Activated T-cell treated with anti-CD3 and anti-CD28 coated beads, Interleukin-2, amount 50 U/mL, for 72 hours (primary cell): ENCODE measurements at regions not wholly inside any gene's neighbourhood (a gene's known extent, or its start where the extent isn't known, plus 50 kb on each side); places are given as distances from the start of the nearest gene placed in this dataset.
"Not testable (repeated sequence)": the region's sequence is repeated elsewhere in the genome, so short reads cannot be mapped to it uniquely, and the experiment has no call there.

Experiments used
- ATAC-seq, 2 donors: fragments of 150-1000 bp; cut with Tn5 transposase; replicated peaks in 1 of 2; 2 replicates each; pipeline ENCODE4 v1.10.0; 2021; ENCODE audit warnings: moderate library complexity in 2 of 2, mild to moderate bottlenecking in 1 of 2
- DNase-seq, 2 donors: peaks; one replicate each; pipeline ENCODE4 v3.0.0; 2021 to 2022; ENCODE audit warnings: mixed read lengths in 1 of 2
- H3K27ac Mint-ChIP-seq: one replicate; pipeline ENCODE4 v1.8.0; 2022; ENCODE audit warnings: mild to moderate bottlenecking, moderate library complexity, mixed read lengths
- H3K27me3 Mint-ChIP-seq: one replicate; pipeline ENCODE4 v1.8.0; 2022; ENCODE audit warnings: low read depth, mixed read lengths
- H3K36me3 Mint-ChIP-seq, 2 donors: one replicate each; pipeline ENCODE4 v1.8.0; 2022; ENCODE audit warnings: mixed read lengths in 2 of 2, mild to moderate bottlenecking in 1 of 2; ENCODE audit not compliant: insufficient read depth in 2 of 2
- H3K4me1 Mint-ChIP-seq: one replicate; pipeline ENCODE4 v1.8.0; 2022; ENCODE audit warnings: low read depth, mixed read lengths
- H3K4me3 Mint-ChIP-seq, 2 donors: one replicate each; pipeline ENCODE4 v1.8.0; 2022; ENCODE audit warnings: mild to moderate bottlenecking in 2 of 2, mixed read lengths in 2 of 2, moderate library complexity in 2 of 2
- H3K9me3 Mint-ChIP-seq, 2 donors: one replicate each; pipeline ENCODE4 v1.8.0; 2022; ENCODE audit warnings: mixed read lengths in 2 of 2

DNA sequence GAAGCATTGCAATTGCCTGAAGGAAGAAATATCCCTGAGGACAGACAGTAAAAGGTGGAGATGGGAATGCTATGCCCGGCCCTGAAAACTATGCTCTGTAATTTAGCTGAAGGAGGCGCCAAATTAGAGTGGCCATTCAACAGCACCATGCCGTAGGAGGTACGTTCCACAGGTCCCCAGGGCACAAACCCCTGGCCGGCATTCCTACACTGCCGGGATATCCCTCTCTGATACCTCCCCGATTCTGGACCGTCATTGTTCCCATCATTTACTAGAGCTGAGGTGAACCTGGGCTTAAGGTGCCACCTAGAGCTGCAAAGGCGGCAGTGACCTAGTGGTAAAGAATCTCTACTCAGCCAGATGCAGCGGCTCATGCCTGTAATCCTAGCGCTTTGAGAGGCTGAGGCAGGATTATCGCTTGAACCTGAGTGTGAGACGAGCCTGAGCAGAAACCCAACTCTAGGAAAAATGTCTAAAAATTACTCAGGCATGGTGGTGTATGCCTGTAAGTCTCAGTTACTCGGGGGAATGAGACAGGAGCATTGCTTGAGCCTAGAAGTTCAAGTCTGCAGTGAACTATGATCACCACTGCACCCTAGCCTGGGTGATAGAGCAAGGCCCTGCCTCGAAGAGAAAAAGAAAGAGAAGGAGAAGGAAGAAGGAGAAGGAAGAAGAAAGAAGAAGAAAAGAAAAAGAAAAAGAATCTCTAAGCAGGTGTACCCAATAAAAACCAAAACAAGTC, 53.0 kb upstream of the TNKS2 start:
- H3K9me3 Mint-ChIP-seq: no peaks in the 10 kb centered on the region
- DNase-seq (no peak), ATAC-seq (no peak)
- no peak overlapping the region for H3K27ac Mint-ChIP-seq
- peaks cover 23% of the 10 kb centered on the region for H3K27me3 Mint-ChIP-seq
- H3K4me3 Mint-ChIP-seq: no peak overlapping the region
- no peaks in the 10 kb centered on the region for H3K36me3 Mint-ChIP-seq
- no peaks in the 10 kb centered on the region for H3K4me1 Mint-ChIP-seq

GRCh38 chr10:91743465-91743864, 54.8 kb upstream of the TNKS2 start:
- DNase-seq: no peak
- H3K27ac Mint-ChIP-seq: no peak overlapping the region
- no peaks in the 10 kb centered on the region for H3K9me3 Mint-ChIP-seq
- ATAC-seq: no peak
- H3K27me3 Mint-ChIP-seq: peaks cover 41% of the 10 kb centered on the region
- H3K36me3 Mint-ChIP-seq: no peaks in the 10 kb centered on the region
- H3K4me1 Mint-ChIP-seq: no peaks in the 10 kb centered on the region
- H3K4me3 Mint-ChIP-seq: no peak overlapping the region

- Mint-ChIP-seq H3K9me3 (no peaks in the 10 kb centered on the region), H3K36me3 (no peaks in the 10 kb centered on the region), H3K27me3 (peaks cover 54% of the 10 kb centered on the region), H3K4me3 (no peak overlapping the region), H3K27ac (no peak overlapping the region), H3K4me1 (no peaks in the 10 kb centered on the region)
- DNase-seq (no peak), ATAC-seq (no peak)
Measured at GRCh38 chr10:91742229-91742628, 56.0 kb upstream of the TNKS2 start.

- no peak for DNase-seq
- ATAC-seq: no peak
- Mint-ChIP-seq H3K9me3 (no peaks in the 10 kb centered on the region), H3K4me1 (no peaks in the 10 kb centered on the region), H3K27ac (no peak overlapping the region), H3K4me3 (no peak overlapping the region), H3K27me3 (peaks cover 61% of the 10 kb centered on the region), H3K36me3 (no peaks in the 10 kb centered on the region)
Measured at GRCh38 chr10:91741356-91741755, 56.9 kb upstream of the TNKS2 start.

GRCh38 chr10:91740353-91740924, 57.8 kb upstream of the TNKS2 start:
- Mint-ChIP-seq H3K36me3 (no peaks in the 10 kb centered on the region), H3K27ac (no peak overlapping the region), H3K27me3 (peaks cover 58% of the 10 kb centered on the region), H3K9me3 (no peaks in the 10 kb centered on the region), H3K4me3 (no peak overlapping the region), H3K4me1 (no peaks in the 10 kb centered on the region)
- DNase-seq: no peak
- no peak for ATAC-seq

DNA sequence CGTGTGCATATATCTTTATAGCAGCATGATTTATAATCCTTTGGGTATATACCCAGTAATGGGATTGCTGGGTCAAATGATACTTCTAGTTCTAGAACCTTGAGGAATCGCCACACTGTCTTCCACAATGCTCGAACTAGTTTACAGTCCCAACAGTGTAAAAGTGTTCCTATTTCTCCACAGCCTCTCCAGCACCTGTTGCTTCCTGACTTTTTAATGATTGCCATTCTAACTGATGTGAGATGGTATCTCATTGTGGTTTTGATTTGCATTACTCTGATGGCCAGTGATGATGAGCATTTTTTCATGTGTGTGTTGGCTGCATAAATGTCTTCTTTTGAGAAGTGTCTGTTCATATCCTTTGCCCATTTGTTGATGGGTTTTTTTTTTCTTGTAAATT, 66.0 kb upstream of the TNKS2 start:
- not testable (repeated sequence) for H3K9me3 Mint-ChIP-seq, H3K4me1 Mint-ChIP-seq, ATAC-seq, H3K4me3 Mint-ChIP-seq, H3K27ac Mint-ChIP-seq, H3K36me3 Mint-ChIP-seq, DNase-seq
- peaks cover 33% of the 10 kb centered on the region for H3K27me3 Mint-ChIP-seq

DNA sequence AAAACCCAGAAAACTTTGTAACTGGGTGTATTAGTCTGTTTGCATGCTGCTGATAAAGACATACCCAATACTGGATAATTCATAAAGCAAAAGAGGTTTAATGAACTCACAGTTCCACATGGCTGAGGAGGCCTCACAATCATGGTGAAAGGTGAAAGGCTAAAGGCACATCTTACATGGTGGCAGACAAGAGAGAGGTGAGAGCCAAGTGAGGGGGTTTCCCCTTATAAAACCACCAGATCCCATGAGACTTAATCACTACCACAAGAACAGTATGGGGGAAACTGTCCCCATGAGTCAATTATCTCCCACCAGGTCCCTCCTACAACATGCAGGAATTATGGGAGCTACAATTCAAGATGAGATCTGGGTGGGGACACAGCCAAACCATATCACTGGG, 68.9 kb upstream of the TNKS2 start:
- H3K4me1 Mint-ChIP-seq, DNase-seq, H3K36me3 Mint-ChIP-seq, H3K9me3 Mint-ChIP-seq, H3K27ac Mint-ChIP-seq, H3K4me3 Mint-ChIP-seq, ATAC-seq: not testable (repeated sequence)
- H3K27me3 Mint-ChIP-seq: peaks cover 14% of the 10 kb centered on the region

- Mint-ChIP-seq H3K36me3 (peaks cover 1 to 3% of the 10 kb centered on the region in 2 donors), H3K9me3 (peaks cover 2% of the 10 kb centered on the region in 2 donors), H3K4me1 (no peaks in the 10 kb centered on the region), H3K4me3 (no peak overlapping the region), H3K27ac (no peak overlapping the region), H3K27me3 (peaks cover 15% of the 10 kb centered on the region)
- DNase-seq (no peak), ATAC-seq (no peak)
Measured at GRCh38 chr10:91726355-91726754, 71.9 kb upstream of the TNKS2 start.

DNA sequence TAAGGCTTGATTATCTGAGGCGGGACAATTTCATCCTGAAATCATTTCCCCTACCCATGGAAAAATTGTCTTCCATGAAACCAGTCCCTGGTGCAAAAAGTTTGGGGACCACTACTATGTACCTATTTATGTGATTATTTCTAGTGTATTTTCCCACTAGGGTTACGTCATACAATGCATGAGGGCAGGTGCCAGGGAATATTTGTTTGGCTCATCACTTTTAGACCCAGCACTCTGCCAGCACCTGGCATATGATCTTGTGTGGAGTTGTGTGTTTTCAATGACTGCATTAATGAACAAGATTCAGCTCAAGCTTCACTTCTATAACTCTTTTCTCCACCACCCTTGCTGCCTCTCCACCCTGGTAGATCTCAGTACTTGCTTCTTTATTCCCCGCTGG, 73.3 kb upstream of the TNKS2 start:
- H3K27ac Mint-ChIP-seq: no peak overlapping the region
- no peak overlapping the region for H3K4me3 Mint-ChIP-seq
- H3K36me3 Mint-ChIP-seq: peaks cover 1 to 3% of the 10 kb centered on the region in 2 donors
- H3K9me3 Mint-ChIP-seq: peaks cover 2% of the 10 kb centered on the region in 2 donors
- no peaks in the 10 kb centered on the region for H3K4me1 Mint-ChIP-seq
- no peak for ATAC-seq
- DNase-seq: no peak
- H3K27me3 Mint-ChIP-seq: peaks cover 20% of the 10 kb centered on the region

- Mint-ChIP-seq H3K4me3 (no peak overlapping the region), H3K27me3 (peaks cover 41% of the 10 kb centered on the region), H3K4me1 (no peaks in the 10 kb centered on the region), H3K36me3 (no peaks in the 10 kb centered on the region), H3K9me3 (no peaks in the 10 kb centered on the region), H3K27ac (no peak overlapping the region)
- DNase-seq: no peak
- ATAC-seq: no peak
Measured at GRCh38 chr10:91713461-91714072, 80.7 kb upstream of the PPP1R3C start.

GRCh38 chr10:91711885-91712680, 79.2 kb upstream of the PPP1R3C start:
- H3K36me3 Mint-ChIP-seq: no peaks in the 10 kb centered on the region
- DNase-seq: no peak
- no peak overlapping the region for H3K4me3 Mint-ChIP-seq
- ATAC-seq: no peak
- H3K9me3 Mint-ChIP-seq: no peaks in the 10 kb centered on the region
- no peak overlapping the region for H3K27ac Mint-ChIP-seq
- no peaks in the 10 kb centered on the region for H3K4me1 Mint-ChIP-seq
- peaks cover 42% of the 10 kb centered on the region for H3K27me3 Mint-ChIP-seq

DNA sequence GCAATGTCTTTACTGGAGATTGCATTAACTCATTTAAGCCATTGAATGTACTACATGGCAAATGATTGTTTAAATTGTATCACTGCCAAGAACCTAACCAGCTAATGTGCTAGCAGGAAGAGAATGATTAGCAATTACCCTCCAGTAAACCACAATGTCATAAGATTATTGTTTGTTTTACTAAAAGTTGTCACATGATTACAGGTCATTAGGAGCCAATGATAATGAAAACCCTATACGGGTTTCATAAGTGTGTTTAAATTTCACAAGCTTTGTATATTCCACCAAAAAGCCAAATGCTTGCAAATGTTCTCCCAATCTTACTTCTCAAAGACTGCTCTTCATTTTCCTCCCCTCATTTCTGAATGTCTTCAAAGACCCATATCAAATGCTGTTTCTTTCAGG, 76.5 kb upstream of the PPP1R3C start:
- no peak overlapping the region for H3K4me3 Mint-ChIP-seq
- peaks cover 44% of the 10 kb centered on the region for H3K27me3 Mint-ChIP-seq
- H3K27ac Mint-ChIP-seq: no peak overlapping the region
- H3K36me3 Mint-ChIP-seq: no peaks in the 10 kb centered on the region
- no peak for DNase-seq
- no peaks in the 10 kb centered on the region for H3K4me1 Mint-ChIP-seq
- no peaks in the 10 kb centered on the region for H3K9me3 Mint-ChIP-seq
- no peak for ATAC-seq

DNA sequence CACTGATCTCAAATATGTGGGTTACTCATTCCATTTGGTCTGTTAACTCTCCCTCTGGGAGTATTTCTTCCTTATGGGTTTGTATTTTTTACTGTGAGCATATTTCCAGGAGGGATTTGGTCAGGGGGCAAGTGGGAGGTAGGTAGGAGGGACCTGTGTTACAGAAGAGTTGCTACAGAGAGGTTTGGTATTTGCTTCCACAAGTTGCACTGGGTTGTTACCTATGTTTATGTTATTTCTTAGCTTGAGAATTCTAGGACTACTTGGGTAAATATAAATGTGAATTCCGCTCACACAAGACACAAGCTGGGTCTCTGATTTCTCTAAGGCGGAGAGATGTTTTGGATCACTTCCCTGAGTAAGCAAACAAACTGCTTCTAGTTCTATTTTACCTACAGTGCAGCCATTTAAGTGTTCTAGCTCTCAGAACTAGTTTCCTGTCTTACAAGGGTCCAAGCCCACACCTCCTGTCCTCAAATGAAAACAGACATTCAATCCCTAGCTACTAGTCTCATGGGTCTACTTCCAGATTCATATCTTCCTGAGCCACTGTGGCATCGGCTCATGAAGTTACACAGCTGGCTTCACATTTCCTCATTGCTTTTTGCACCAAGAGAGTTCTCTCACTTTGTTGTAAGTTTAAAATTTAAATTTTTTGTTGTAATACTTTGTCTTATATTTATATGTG, 75.4 kb upstream of the PPP1R3C start:
- DNase-seq (no peak), ATAC-seq (no peak)
- peaks cover 45% of the 10 kb centered on the region for H3K27me3 Mint-ChIP-seq
- no peaks in the 10 kb centered on the region for H3K4me1 Mint-ChIP-seq
- H3K36me3 Mint-ChIP-seq: no peaks in the 10 kb centered on the region
- no peaks in the 10 kb centered on the region for H3K9me3 Mint-ChIP-seq
- H3K4me3 Mint-ChIP-seq: no peak overlapping the region
- no peak overlapping the region for H3K27ac Mint-ChIP-seq
